IMR-90 (cell line): ENCODE measurements at regions not wholly inside any gene's neighbourhood (a gene's known extent, or its start where the extent isn't known, plus 50 kb on each side); places are given as distances from the start of the nearest gene placed in this dataset.

Experiments
- FOS ChIP-seq: fragments of 150-350 bp; IDR thresholded peaks from 2 replicates; pipeline ENCODE4 v1.6.1; 2016; ENCODE audit warnings: low read depth, low read length
- MXI1 ChIP-seq: IDR thresholded peaks from 2 replicates; pipeline ENCODE4 v1.6.1; 2012; ENCODE audit warnings: low read depth, mild to moderate bottlenecking, low read length, moderate library complexity, borderline replicate concordance
- POLR2A ChIP-seq: IDR thresholded peaks from 2 replicates; pipeline ENCODE4 v1.6.1; 2012; ENCODE audit warnings: mild to moderate bottlenecking, low read depth, low read length
- RAD21 ChIP-seq: IDR thresholded peaks from 2 replicates; pipeline ENCODE4 v1.6.1; 2012; ENCODE audit warnings: low read length, improper control_type of control experiment
- TF ChIP-seq, protein P1 (sequence below): conservative IDR thresholded peaks from 2 replicates; pipeline ENCODE4 v1.5.1; 2012; ENCODE audit warnings: mild to moderate bottlenecking, low read depth, low read length, improper control_type of control experiment

DNA sequence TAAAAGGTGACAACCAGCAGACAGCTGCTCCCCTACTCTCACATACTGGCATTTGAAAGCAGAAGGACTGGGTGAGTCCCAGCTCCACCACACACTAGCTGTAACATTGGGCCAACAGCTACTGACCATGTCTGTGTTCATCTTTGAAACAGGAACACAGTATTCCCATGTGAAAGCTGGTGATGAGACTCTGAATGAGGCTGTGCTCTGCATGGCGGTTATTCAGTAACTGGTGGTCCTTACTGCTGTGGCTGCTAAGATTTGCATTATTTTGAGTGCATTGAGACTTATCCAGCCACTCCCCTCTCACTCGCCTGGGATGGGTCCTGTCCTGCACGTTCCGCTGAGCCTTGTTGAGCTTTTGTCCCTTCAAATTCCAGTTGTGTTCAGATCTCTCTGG, 342.9 kb downstream of the FOXL1 start:
- TF ChIP-seq MXI1 (no peak), POLR2A (no peak), RAD21 (no peak), FOS (no peak)
- TF ChIP-seq, protein P1, sequence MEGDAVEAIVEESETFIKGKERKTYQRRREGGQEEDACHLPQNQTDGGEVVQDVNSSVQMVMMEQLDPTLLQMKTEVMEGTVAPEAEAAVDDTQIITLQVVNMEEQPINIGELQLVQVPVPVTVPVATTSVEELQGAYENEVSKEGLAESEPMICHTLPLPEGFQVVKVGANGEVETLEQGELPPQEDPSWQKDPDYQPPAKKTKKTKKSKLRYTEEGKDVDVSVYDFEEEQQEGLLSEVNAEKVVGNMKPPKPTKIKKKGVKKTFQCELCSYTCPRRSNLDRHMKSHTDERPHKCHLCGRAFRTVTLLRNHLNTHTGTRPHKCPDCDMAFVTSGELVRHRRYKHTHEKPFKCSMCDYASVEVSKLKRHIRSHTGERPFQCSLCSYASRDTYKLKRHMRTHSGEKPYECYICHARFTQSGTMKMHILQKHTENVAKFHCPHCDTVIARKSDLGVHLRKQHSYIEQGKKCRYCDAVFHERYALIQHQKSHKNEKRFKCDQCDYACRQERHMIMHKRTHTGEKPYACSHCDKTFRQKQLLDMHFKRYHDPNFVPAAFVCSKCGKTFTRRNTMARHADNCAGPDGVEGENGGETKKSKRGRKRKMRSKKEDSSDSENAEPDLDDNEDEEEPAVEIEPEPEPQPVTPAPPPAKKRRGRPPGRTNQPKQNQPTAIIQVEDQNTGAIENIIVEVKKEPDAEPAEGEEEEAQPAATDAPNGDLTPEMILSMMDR = no peak
